ENCODE measurements at regions not wholly inside any gene's neighbourhood (a gene's known extent, or its start where the extent isn't known, plus 50 kb on each side); places are given as distances from the start of the nearest gene placed in this dataset.

DNA sequence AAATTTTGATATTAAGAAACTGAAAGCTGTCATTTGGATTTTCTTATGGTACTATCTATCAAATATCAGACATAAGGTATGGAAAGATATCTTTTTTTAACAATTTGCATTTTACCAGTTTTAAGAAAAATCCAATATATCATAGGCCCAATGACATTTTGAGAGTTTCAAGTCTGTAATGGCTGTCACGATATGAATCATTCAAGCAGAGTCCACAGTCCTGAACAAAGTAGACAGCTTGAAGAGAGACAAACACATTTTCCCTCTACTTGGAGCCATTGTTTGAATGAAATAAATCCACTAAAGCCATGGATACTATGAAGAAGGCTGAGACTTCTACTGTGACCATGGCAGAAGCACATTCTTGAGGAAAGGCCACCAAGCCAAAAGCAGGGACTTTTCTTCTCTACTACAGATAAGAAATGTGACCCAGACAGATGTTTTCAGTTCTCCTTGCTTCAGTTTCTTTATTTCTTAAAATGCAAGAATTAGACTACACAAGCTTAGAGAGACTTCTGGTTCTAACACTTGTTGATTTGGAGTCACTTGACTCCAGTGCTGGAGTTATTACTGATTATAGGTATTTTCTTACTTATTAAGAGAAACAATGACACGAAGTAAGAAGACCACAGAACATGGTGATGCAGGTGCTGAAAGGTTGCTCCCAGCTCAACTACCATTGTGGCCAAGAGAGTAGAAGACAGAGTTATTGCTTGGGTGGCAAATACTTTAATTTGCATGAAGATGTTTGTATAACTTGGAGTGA is 429.1 kb downstream of the KIF20B start:
- DNase-seq: no peak

DNA sequence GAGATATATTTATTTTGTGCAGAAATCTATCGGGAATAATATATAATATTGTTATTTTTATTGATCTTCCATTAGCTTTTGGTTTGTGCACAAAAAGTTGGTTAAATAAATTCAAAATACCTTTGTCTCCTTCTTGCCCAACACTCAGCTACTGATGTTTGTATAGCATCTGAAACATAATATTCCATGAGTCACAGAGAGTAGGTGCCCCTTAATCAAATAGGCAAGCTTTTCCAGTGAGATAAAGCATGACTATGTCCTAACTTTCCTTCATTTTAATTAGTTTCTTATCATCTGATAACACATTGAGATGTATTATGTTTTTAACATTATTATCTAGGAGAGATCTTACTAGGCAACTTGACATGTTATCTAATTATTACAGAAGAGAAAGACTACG is 432.2 kb downstream of the KIF20B start:
- no peak for DNase-seq

DNA sequence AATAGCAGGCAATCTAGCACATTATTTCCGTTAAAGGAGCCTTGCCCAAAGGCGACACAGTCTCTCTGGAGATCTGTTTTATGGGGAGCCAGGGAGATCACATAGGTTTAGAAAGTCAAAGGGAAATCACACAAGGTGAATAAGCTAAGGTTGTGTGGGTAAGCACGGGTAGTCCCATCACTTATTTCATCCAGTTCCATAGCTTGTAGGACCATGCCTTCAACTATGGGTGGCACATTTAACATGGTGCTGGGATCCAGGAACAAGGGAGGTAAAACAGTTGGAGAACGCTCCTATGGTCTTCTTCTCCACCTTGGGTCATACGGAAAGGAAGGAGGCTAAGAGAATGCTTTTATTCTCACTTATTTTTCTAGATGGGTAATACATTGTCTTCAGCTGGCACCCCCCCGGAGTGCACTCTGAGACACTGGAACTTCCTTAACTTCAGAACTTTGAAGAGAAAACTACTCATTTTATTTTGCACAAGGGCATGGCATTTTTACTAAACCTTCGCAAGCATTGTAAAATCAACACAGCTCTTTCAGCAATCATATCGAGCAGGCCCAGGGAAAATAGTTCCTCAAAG is 435.4 kb downstream of the KIF20B start:
- DNase-seq: no peak

DNA sequence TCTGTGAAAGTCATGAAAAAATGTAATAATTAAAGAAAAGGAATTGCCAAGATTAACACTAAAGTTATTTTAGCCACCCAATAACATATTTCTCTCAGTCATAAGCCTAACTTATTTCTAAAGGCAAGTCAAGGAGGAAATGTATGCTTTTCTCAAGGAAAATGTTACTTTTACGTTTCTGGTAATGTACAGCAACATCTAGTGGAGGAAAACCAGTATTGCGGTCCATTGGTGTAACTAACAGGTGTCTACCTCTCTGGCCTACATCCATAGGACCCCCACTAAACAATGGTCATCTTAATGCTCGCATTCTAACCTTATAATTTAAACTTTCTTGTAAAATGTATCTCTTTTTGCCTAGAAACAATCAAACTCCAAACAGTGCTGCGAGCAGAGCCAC is 437.5 kb downstream of the KIF20B start:
- no peak for DNase-seq

DNA sequence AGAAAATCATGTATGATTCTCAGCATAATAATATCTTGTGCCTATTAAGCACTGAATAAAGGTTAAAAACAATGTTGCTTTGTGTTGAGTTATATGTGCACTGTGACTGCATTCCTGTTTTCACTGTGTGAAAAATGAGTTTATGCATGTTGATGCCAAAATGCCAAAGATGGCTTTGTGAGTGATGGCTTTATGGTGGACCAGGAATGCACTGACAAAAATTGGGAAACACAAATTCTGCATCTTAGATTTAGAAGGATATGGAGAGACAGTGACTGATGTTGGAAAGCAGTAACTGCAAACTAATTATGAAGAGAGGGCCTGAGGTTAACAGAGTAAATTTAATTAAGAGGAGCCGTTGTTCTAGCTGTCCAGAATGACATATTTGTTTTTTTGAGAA is 440.4 kb downstream of the KIF20B start:
- no peak for DNase-seq

DNA sequence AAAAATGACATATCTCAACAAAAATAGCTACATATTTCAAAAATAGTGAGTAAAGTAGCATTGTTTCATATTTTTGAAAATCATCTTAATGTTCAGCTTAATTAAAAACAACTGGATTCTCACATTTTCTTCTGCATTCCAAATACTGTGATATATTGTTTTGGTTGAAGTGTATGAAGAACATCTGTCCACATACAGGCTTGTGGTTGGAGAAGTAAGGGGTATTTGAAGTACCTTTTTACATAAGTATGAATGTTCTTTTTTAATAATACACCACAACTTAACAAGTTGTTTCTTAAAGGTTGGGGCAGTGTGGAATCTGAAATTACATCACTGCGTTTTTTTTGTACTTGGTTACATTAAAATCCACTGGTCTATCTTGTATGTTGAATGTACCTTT is 442.5 kb downstream of the KIF20B start:
- no peak for DNase-seq

DNA sequence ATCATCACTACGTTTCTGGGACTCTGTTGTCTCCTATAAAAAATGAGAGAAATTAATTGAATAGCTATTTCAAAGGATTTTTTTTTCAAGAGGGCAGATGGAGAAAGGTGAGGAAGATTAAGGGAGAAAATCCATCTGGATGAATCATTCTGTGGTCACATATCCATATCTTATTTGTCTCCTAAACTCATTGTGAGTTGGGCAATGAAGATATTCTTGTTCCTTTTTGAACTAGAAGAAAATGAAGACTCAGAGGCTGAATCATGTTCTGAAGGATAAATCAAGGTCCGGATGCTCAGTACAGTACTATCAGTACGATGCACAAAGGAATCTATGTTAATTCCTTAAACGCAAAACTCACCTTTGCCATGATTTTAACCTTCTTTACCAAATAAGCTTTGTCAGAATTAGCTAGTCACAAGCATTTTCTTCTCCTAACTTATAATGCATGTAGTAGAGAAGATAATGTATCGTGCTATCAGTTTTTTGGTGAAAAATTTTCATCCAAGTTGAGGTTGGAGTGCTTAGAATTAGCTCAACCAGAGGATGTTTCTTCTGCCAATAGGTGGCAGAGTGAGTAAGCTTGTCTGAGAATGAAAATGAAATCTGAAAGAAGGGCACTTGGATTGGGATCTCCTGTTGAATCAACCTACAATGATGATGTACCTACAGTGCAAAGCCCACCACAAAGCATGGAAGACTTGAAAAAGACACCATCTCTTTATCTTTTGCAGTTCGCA is 446.9 kb downstream of the KIF20B start:
- peak; percentile 4 for DNase-seq

DNA sequence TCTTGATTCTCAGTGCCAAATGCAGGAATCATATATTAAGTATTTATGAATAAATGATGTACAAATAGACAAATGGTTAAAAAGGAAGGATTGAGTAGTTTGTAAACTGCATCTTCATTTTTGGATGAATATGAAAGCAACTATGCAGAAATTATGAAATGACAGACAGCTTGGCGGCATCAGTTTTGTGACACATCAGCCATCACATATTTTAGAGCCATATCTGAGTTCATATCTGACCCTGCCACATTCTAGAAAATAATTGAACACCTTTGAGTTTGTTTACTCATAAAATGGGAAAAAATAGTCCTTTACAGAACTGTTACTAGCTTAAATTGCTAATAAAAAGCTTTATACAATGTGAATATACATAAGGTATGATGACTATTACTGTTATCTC is 448.2 kb downstream of the KIF20B start:
- no peak for DNase-seq

DNA sequence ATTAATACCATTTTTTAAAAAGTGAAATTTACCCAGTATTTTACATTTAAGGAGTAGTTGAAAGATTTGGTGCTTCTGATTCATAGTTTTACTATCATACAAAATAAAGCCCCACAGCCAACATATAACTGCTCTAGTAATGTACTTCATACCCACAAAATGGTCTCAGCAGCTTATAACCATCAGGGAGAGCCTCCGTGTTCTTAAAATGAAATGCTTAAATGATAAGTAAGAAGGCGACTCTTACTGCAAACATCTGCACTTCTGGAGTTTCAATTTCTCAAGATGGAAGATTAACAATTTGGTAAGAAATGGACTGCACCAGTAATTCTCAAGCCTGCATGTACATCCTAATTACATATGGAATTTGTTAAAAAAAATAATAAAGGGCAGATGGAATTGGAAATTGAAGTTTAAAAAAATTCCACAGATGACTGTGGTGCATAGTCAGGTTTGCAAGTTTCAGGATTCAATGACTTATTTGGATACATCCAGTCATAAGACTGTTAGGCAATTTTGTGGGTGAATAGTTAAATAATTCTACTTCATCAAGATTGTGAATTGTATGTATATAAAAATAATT is 461.0 kb downstream of the KIF20B start:
- peak; percentile 10 for DNase-seq

DNA sequence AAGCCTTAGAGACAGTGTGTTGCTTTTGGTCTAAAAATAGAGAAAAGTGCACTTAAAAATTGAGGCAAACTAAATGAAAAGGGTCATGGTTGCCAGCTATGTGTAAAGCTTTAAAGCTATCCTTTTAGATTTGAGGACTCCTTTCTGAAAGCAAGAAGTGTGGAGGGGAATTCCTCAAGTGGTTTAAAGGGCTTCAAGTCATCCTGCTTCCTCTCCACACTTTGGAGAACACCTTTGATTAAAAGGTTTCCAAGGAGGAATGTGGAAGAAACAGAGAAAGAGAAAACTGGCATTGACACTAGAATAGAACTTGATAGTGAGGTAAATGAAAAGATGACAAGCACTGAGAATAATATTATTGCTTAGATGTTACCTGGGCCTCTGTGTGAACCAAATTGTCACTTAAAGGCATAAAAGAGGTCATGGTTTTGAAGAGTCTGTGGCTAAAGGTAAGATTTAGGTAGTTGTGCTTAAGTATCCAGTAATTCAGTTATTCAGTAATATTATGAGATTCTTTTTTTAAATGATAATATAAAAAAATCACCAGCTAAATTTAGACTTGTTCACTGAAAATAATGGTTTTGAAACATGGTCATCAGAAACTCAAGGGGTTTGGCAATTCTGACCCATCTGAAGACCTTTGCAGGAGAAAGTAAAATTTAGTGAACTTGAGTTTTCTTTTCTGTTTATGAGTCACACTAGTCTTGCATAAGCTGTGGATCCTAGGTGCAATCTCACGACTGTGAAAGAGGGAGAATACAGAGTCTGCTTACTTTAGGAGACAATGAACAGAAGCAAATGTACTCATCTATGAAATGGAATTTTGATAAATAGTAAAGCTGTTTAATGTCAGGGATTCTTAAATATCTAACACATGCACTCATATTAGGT is 466.0 kb downstream of the KIF20B start:
- DNase-seq: no peak

DNA sequence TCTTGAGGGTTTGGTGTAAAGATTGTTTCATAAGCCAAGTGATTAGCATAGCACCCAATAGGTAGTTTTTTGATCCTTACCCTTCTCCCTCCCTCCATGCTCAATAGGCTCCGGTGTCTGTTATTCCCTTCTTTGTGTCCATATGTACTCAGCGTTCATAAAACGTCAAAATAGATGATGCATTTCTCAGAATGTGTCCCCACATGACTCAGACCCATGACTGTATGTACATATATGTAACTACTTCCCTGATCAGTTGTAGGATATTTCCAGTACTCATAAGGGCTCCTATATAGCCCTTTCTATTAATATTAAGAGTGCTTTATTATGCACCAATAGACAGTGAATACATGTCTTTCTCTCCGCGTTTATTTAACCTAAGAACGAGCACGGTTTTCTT is 466.9 kb downstream of the KIF20B start:
- no peak for DNase-seq

DNA sequence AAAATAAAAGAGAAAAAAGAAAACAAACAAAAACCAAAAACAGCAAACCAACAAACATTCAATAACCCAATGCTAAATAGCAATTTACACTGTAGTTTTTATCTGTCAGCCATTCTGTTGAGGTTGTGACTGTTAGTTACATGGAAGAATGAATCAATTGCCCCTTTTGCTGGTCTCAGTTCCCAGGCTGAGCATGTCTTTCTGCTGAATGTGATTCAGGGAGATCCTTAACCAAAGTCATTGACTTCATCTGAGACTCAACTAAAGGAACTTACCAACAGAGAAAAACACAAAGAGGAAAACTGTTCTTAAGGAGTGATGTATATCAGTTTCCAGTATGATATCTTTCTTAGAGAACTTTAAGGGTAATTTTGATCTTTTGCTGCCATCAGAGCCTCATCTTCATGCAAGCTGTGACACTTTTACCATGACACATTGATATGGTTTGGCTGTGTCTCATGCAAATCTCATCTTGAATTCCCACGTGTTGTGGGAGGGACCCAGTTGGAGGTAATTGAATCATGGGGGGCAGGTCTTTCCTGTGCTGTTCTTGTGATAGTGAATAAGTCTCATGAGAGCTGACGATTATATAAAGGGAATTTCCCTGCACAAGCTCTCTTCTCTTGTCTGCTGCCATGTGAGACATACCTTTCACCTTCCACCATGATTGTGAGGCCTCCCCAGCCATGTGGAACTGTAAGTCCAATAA is 469.8 kb downstream of the KIF20B start:
- DNase-seq: no peak

DNA sequence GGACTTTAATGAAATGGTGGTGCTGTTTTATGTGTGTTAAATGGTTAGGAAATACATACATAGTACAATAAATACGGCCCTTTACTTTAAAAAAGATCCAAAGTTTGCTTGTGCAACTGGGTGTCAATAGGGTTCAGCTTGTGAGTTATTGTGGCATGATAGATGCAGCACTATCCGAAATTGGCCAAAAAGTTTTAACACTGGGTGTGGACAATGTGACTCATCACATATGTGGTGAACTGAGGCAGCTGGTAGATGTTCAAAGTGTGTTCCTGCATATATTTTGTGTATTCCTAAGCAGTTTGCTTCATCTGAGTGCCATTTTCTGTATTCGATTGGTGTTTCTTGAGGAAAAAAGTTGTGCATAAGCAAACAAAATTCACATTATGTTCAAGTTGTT is 473.1 kb downstream of the KIF20B start:
- no peak for DNase-seq

DNA sequence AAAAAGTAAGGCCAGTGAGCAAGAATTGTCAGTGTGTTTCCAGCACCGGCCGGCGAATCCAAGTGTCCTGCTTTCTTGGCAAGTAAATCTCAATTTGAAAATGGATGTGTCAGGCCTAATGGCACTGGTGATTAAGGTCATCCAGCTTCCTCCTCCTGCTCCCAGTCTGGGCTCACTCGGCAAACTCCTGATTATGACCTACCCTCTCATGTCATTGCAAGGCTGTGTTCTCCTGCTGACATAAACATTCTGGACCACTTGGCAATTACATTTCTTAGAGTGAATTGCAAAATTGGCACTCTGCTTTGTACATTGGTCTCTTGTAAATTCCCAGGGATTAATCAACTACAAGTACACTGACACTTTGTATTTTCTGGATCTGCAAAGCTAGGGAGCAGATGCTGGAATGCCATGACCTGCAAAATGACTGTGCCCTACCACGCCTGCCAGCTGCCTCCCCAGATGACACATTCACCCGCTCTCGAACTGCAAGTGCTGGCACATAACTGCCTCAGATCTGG is 473.8 kb downstream of the KIF20B start:
- DNase-seq: no peak

DNA sequence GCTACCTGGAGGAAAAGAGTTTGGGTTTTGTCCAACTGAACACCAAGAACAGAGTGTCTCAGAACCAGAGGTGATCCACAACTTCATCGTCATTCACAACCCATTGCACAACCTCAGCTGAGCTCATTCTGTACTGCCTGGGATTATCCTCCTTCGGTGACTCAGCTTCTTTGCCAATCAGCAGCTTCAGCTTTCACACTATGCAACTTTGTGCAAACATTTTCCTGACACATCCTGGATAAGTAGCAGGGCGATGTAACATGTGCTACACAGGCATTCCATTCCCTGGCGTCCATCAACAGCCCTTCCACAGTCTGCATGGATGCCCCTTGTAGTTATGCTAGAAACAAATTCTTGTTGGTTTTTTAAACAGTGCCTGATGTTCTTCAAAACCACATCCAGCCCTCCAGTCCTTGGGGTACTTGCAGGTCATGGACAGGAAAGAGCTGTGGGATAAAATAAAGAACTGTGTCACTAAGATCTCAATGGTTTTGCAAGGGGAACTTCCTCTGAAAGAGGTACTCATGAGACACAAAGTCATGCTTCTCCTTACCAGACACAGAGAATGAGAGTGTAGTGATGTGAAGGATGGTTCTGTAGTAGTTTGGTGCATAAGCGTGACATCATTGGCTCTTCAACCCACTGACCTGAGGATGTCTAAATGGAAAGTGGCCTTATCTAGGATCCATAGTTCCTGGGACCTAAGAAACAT is 478.5 kb downstream of the KIF20B start:
- peak; percentile 53 for DNase-seq

DNA sequence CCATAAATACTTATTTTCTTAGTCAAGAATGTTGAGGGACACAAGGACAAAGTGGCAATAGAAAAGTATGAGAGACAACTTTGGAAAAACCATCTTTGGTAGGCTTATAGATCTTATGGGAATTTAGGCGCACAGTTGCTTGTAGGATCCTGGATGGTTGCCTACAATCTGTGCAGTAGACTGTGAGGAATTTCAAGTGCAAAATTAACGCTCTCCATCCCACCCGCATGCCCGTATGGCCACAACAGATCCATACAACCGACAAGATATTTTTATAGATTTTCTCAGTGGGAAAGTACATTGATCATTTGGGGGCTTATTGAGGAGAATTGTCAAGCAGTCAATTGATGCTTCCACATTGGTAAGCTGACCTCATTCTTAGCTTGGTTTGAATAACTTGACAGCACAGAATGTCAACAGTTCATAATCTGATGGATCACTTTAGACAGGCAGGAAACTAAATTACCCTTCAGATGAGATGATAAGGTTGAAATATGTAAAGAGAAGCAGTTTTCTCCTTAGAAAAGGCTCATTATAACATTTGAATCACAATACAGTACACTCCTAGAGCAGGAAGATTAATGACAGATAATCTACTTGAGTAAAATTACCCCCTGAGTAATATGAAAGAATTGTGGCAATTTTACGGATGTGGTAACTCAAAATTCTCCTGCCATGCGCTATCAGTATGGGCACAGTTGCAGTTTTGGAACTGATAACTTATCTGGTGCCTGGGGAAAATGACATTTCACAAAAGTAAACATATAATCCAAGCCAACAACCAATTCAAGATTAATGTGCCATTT is 479.7 kb downstream of the KIF20B start:
- DNase-seq: no peak

DNA sequence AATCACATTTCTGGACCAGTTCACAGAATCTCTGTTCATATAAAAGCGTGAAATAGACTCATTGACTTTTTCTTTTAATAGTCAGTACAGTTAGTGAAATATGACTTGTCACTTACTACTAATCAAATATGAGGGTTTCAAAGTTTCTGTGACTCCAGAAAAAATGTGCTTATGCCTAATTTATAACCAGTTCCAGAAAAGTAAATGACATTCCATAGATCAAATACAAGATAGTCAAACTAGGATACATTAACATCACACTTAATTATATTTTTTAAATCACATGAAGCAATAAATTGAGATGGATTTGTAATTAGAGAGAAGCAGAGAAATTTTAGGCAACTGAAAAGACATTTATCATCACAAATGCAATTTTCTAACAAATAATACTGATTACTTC is 491.4 kb downstream of the KIF20B start:
- DNase-seq: no peak

DNA sequence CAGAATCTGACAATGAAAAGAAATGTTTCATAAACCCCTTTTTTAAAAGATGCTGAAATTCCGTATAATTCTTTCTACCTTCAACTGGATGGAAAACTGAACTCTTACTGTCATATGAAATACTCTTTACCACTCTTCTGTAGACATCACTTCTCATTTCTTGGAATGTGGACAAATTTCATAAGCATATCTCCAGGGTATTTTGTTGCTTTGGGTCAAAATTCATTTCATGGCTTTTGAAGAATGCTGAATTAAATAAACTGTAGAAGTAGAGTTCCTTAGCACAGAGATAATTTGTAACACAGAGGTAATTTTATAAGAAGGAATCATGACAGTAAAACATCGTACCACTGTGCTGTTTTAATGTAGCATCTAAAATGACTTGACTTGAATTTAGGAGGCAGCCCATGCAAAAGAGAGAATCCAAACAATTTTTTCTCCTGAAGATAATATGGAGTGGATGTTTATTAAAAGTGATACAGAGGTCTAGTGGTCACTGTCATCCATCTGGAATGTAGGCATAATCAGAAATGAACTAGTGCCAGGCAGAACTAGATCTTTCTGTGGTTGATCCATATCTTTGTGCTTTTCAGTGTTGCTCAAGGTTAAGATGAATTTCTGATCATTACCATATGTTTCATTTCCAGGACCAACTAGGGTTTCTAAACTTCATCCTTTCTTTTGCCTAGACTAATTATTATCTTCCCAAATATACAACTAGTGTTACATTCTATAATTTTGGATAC is 492.0 kb downstream of the KIF20B start:
- peak; percentile 61 for DNase-seq

DNA sequence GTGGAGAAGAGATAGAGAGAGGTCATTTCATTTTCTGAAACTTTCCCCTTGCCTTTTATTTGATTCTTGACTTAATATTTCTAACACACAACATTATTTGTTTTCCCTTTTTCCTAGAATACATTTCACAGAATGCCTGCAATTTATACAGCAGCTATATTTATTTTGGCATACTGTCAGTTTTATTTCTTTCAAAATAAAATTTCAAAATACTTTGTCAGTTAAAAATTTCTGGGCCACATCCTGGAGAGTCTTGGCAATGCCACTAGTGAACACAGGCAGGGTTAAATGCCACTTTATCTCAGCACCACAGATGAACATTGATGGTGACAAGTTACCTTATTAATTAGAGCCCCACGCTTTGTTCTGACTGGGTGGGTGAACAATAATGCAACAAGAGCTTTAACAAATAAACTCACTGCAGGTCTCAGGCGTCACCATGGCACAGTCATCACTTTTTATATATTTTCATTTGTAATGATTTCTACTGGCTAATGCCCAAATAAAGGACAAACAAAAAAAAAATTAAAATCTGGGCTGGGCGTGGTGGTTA is 494.0 kb downstream of the KIF20B start:
- no peak for DNase-seq

All from amniotic stem cell (primary cell).